ENCODE measurements at regions not wholly inside any gene's neighbourhood (a gene's known extent, or its start where the extent isn't known, plus 50 kb on each side); places are given as distances from the start of the nearest gene placed in this dataset.

- no peaks in the 10 kb centered on the region for H3K27me3 ChIP-seq
- no peak for DNase-seq (ENCODE audit: low spot score)
- H3K9me2 ChIP-seq (replicated peaks; ENCODE audit: insufficient read depth), result no peaks in the 10 kb centered on the region
- no peaks in the 10 kb centered on the region for H3K4me1 ChIP-seq (ENCODE audit: insufficient read depth)
- no peaks in the 10 kb centered on the region for H3K9me3 ChIP-seq (ENCODE audit: low read depth)
- no peaks in the 10 kb centered on the region for H3K79me2 ChIP-seq
- no peak overlapping the region for H3K27ac ChIP-seq
- TF ChIP-seq CTCF (IDR thresholded peaks at IDR 0.05; ENCODE audit: poor library complexity) (no peak), EZH2phosphoT487 (IDR thresholded peaks at IDR 0.05; ENCODE audit: low read depth, severe bottlenecking, unreplicated experiment) (no peak), EZH2 (IDR thresholded peaks at IDR 0.05; ENCODE audit: borderline replicate concordance) (no peak)
- H4K20me1 ChIP-seq (ENCODE audit: insufficient read depth, poor library complexity, severe bottlenecking), result no peaks in the 10 kb centered on the region
- no peak overlapping the region for H2AFZ ChIP-seq
- no peak overlapping the region for H3K4me2 ChIP-seq
- H3K36me3 ChIP-seq (replicated peaks; ENCODE audit: insufficient read depth, low read depth), result no peaks in the 10 kb centered on the region
- no peak overlapping the region for H3K4me3 ChIP-seq
- 70% methylated on average over 3 of the region's 3 CpGs for WGBS (ENCODE audit: low lambda C conversion rate, missing lambda C conversion rate)
Observed at GRCh38 chr1:106688446-106688845, 368.0 kb upstream of the PRMT6 start.

DNA sequence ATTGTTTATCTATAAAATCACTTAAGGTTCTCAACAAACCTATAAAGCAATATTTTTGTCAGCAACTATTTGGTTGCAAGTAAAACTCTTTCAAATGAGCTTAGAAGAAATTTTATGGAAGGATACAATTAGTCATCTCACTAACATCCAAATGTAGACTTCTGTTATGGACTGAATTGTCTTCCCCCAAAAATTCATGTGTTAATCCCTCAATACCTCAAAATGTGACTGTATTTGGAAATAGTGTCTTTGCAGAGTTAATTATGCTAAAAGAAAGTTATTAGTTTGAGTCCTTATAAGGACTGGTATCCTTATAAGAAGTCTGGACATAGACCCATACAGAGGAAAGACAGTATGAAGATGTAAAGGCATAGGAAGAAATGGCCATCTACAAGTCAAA, 357.8 kb upstream of the PRMT6 start:
- Histone ChIP-seq H3K4me1 (ENCODE audit: insufficient read depth) (no peaks in the 10 kb centered on the region), H3K27ac (no peak overlapping the region), H3K9me2 (replicated peaks; ENCODE audit: insufficient read depth) (no peaks in the 10 kb centered on the region), H3K36me3 (replicated peaks; ENCODE audit: insufficient read depth, low read depth) (no peaks in the 10 kb centered on the region), H2AFZ (no peak overlapping the region), H3K4me3 (no peak overlapping the region), H3K27me3 (no peaks in the 10 kb centered on the region), H3K79me2 (no peaks in the 10 kb centered on the region), H3K4me2 (no peak overlapping the region), H4K20me1 (ENCODE audit: insufficient read depth, poor library complexity, severe bottlenecking) (no peaks in the 10 kb centered on the region), H3K9me3 (ENCODE audit: low read depth) (no peaks in the 10 kb centered on the region)
- TF ChIP-seq CTCF (IDR thresholded peaks at IDR 0.05; ENCODE audit: poor library complexity) (no peak), EZH2phosphoT487 (IDR thresholded peaks at IDR 0.05; ENCODE audit: low read depth, severe bottlenecking, unreplicated experiment) (no peak), EZH2 (IDR thresholded peaks at IDR 0.05; ENCODE audit: borderline replicate concordance) (no peak)
- no peak for DNase-seq (ENCODE audit: low spot score)

GRCh38 chr1:106699433-106699832, 357.0 kb upstream of the PRMT6 start:
- Histone ChIP-seq H3K4me2 (no peak overlapping the region), H3K9me3 (ENCODE audit: low read depth) (no peaks in the 10 kb centered on the region), H3K79me2 (no peaks in the 10 kb centered on the region), H3K27me3 (no peaks in the 10 kb centered on the region), H3K4me1 (ENCODE audit: insufficient read depth) (no peaks in the 10 kb centered on the region), H3K36me3 (replicated peaks; ENCODE audit: insufficient read depth, low read depth) (no peaks in the 10 kb centered on the region), H3K27ac (no peak overlapping the region), H3K9me2 (replicated peaks; ENCODE audit: insufficient read depth) (no peaks in the 10 kb centered on the region), H2AFZ (no peak overlapping the region), H4K20me1 (ENCODE audit: insufficient read depth, poor library complexity, severe bottlenecking) (no peaks in the 10 kb centered on the region), H3K4me3 (no peak overlapping the region)
- TF ChIP-seq EZH2 (IDR thresholded peaks at IDR 0.05; ENCODE audit: borderline replicate concordance) (no peak), EZH2phosphoT487 (IDR thresholded peaks at IDR 0.05; ENCODE audit: low read depth, severe bottlenecking, unreplicated experiment) (no peak), CTCF (IDR thresholded peaks at IDR 0.05; ENCODE audit: poor library complexity) (no peak)
- no peak for DNase-seq (ENCODE audit: low spot score)

GRCh38 chr1:106700211-106700610, 356.3 kb upstream of the PRMT6 start:
- Histone ChIP-seq H3K4me1 (ENCODE audit: insufficient read depth) (no peaks in the 10 kb centered on the region), H3K79me2 (no peaks in the 10 kb centered on the region), H3K9me3 (ENCODE audit: low read depth) (no peaks in the 10 kb centered on the region), H3K4me2 (no peak overlapping the region), H3K36me3 (replicated peaks; ENCODE audit: insufficient read depth, low read depth) (no peaks in the 10 kb centered on the region), H3K4me3 (no peak overlapping the region), H3K9me2 (replicated peaks; ENCODE audit: insufficient read depth) (no peaks in the 10 kb centered on the region), H2AFZ (no peak overlapping the region), H3K27me3 (no peaks in the 10 kb centered on the region), H4K20me1 (ENCODE audit: insufficient read depth, poor library complexity, severe bottlenecking) (no peaks in the 10 kb centered on the region), H3K27ac (no peak overlapping the region)
- DNase-seq (ENCODE audit: low spot score), result no peak
- TF ChIP-seq CTCF (IDR thresholded peaks at IDR 0.05; ENCODE audit: poor library complexity), result no peak
- no peak for TF ChIP-seq EZH2 (IDR thresholded peaks at IDR 0.05; ENCODE audit: borderline replicate concordance)
- TF ChIP-seq EZH2phosphoT487 (IDR thresholded peaks at IDR 0.05; ENCODE audit: low read depth, severe bottlenecking, unreplicated experiment), result no peak
